HCT116 (cell line): ENCODE measurements at regions not wholly inside any gene's neighbourhood (a gene's known extent, or its start where the extent isn't known, plus 50 kb on each side); places are given as distances from the start of the nearest gene placed in this dataset.

Source experiments
- ATAC-seq: fragments of 200-7000 bp; cut with Tn5 transposase; 2 replicates; pipeline ENCODE4 v1.9.1; 2020; ENCODE audit warnings: mild to moderate bottlenecking, moderate library complexity
- BruUV-seq: library from RNA; stranded (reverse); fragments of 400-500 nt; replicated peaks from 2 replicates; lab custom pipeline; 2021; lab: Mats Ljungman, UMichigan
- CTCF ChIA-PET: fragments of 300-600 bp; sonication (Branson Sonifier 250); formaldehyde crosslinking; loops from one replicate; lab custom pipeline; 2021; ENCODE audit warnings: antibody characterized with exemption; lab: Charles Lee
- POLR2A ChIA-PET: fragments of 300-600, 350-600 bp; sonication (Branson Sonifier 250); formaldehyde crosslinking; loops from one replicate; lab custom pipeline; 2021; ENCODE audit warnings: antibody characterized with exemption; lab: Charles Lee
- RAD21 ChIA-PET, 2 experiments: fragments of 300-600 bp; sonication (Branson Sonifier 250); formaldehyde crosslinking; loops; one replicate each; lab custom pipeline; 2023; ENCODE audit warnings: low total read pairs in 2 of 2; ENCODE audit not compliant: uncharacterized antibody in 2 of 2, unreplicated experiment in 2 of 2, low non-redundant PET in 1 of 2; lab: Charles Lee
- DNase-seq: peaks from one replicate; pipeline ENCODE4 v3.0.0-alpha.2; 2010; ENCODE audit warnings: low read depth, low spot score
- H2AFZ ChIP-seq: fragments of 200-600 bp; shearing (Covaris generic), sonication (generic); 2 replicates; pipeline ENCODE4 v1.6.1; 2017; ENCODE audit warnings: low read depth, mixed run types, mixed read lengths, antibody characterized with exemption, low read length; ENCODE audit not compliant: poor library complexity, severe bottlenecking
- H3K27ac ChIP-seq: 2 replicates; pipeline ENCODE4 v1.5.1; 2012; ENCODE audit warnings: low read depth, low read length
- H3K27me3 ChIP-seq: fragments of 200-600 bp; sonication (generic); 2 replicates; pipeline ENCODE4 v1.6.1; 2016; ENCODE audit warnings: mixed run types, low read length, mixed read lengths; ENCODE audit not compliant: insufficient read depth
- H3K36me3 ChIP-seq, 2 experiments: fragments of 200-500 bp in 1 of 2; fragments of 200-600 bp in 1 of 2; sonication (Bioruptor generic) in 1 of 2; sonication (generic) in 1 of 2; 2 replicates each; pipeline versions ENCODE4 v1.5.1 to v1.6.1; 2014 to 2016; ENCODE audit warnings: low read length in 2 of 2, inconsistent platforms in 1 of 2, mixed read lengths in 1 of 2, mixed run types in 1 of 2; ENCODE audit not compliant: insufficient read depth in 2 of 2, control insufficient read depth in 1 of 2
- H3K4me1 ChIP-seq, 2 experiments: fragments of 200-600 bp in 1 of 2; sonication (generic) in 1 of 2; 2 replicates each; pipeline versions ENCODE4 v1.5.1 to v1.6.1; 2012 to 2017; ENCODE audit warnings: low read length in 2 of 2, inconsistent platforms in 1 of 2, mild to moderate bottlenecking in 1 of 2, mixed read lengths in 1 of 2, mixed run types in 1 of 2, moderate library complexity in 1 of 2; ENCODE audit not compliant: insufficient read depth in 2 of 2, control insufficient read depth in 1 of 2
- H3K4me2 ChIP-seq: fragments of 200-600 bp; sonication (generic); 2 replicates; pipeline ENCODE4 v1.6.1; 2017; ENCODE audit warnings: mixed run types, low read length, mixed read lengths
- H3K4me3 ChIP-seq, 2 experiments: fragments of 200-600 bp in 1 of 2; sonication (generic) in 1 of 2; replicated peaks in 1 of 2; 2 replicates each; pipeline ENCODE4 v1.5.1; 2011 to 2016; ENCODE audit warnings: low read length in 2 of 2, control low read depth in 1 of 2, low read depth in 1 of 2, mild to moderate bottlenecking in 1 of 2, mixed read lengths in 1 of 2, mixed run types in 1 of 2
- H3K79me2 ChIP-seq: fragments of 200-600 bp; sonication (generic); 2 replicates; pipeline ENCODE4 v1.6.1; 2017; ENCODE audit warnings: mild to moderate bottlenecking, mixed run types, low read length, moderate library complexity, mixed read lengths; ENCODE audit not compliant: insufficient read depth
- H3K9ac ChIP-seq: fragments of 200-600 bp; sonication (generic); 2 replicates; pipeline ENCODE4 v1.6.1; 2016; ENCODE audit warnings: low read length, mixed read lengths
- H3K9me2 ChIP-seq: fragments of 200-600 bp; sonication (generic), shearing (Covaris generic); 2 replicates; pipeline ENCODE4 v1.6.1; 2017; ENCODE audit warnings: mixed run types, mild to moderate bottlenecking, moderate library complexity; ENCODE audit not compliant: insufficient read depth
- H3K9me3 ChIP-seq, 2 experiments: fragments of 200-500 bp in 1 of 2; fragments of 200-600 bp in 1 of 2; sonication (Bioruptor generic) in 1 of 2; sonication (generic) in 1 of 2; 2 replicates each; pipeline ENCODE4 v1.6.1; 2014 to 2017; ENCODE audit warnings: low read length in 2 of 2, mixed read lengths in 2 of 2, inconsistent platforms in 1 of 2, low read depth in 1 of 2, mild to moderate bottlenecking in 1 of 2, mixed run types in 1 of 2, moderate library complexity in 1 of 2; ENCODE audit not compliant: control insufficient read depth in 1 of 2, insufficient read depth in 1 of 2
- H4K20me1 ChIP-seq: fragments of 200-600 bp; sonication (generic), shearing (Covaris generic); 2 replicates; pipeline ENCODE4 v1.6.1; 2017; ENCODE audit warnings: mixed run types, mild to moderate bottlenecking, moderate library complexity; ENCODE audit not compliant: insufficient read depth
- ATF3 ChIP-seq: IDR thresholded peaks from 2 replicates; pipeline ENCODE4 v1.6.1; 2012
- CBX3 ChIP-seq: IDR thresholded peaks from 2 replicates; pipeline ENCODE4 v1.6.1; 2012; ENCODE audit warnings: low read depth
- CEBPB ChIP-seq: IDR thresholded peaks from 2 replicates; pipeline ENCODE4 v1.6.1; 2012; ENCODE audit warnings: low read depth
- CTCF ChIP-seq, 3 experiments: fragments of 200-600 bp in 1 of 3; sonication (generic) in 1 of 3; IDR thresholded peaks in 2 of 3; conservative IDR thresholded peaks in 1 of 3; 2 replicates each; pipeline ENCODE4 v1.5.1; 2012 to 2017; ENCODE audit warnings: low read depth in 2 of 3, low read length in 2 of 3, antibody characterized with exemption in 1 of 3, borderline replicate concordance in 1 of 3, control low read depth in 1 of 3, mild to moderate bottlenecking in 1 of 3, mixed read lengths in 1 of 3, mixed run types in 1 of 3, moderate library complexity in 1 of 3; ENCODE audit not compliant: insufficient read depth in 1 of 3
- ELF1 ChIP-seq: IDR thresholded peaks from 2 replicates; pipeline ENCODE4 v1.6.1; 2012; ENCODE audit warnings: low read depth, borderline replicate concordance
- MAX ChIP-seq: IDR thresholded peaks from 2 replicates; pipeline ENCODE4 v1.6.1; 2012
- POLR2A ChIP-seq: IDR thresholded peaks from 2 replicates; pipeline ENCODE4 v1.7.0; 2011; ENCODE audit warnings: borderline replicate concordance; ENCODE audit not compliant: insufficient read depth, insufficient read length; ENCODE audit errors: extremely low read depth
- POLR2AphosphoS5 ChIP-seq: IDR thresholded peaks from 2 replicates; pipeline ENCODE4 v1.6.1; 2011; ENCODE audit warnings: mild to moderate bottlenecking, low read depth, low read length, moderate library complexity
- RAD21 ChIP-seq: IDR thresholded peaks from 2 replicates; pipeline ENCODE4 v1.6.1; 2012; ENCODE audit warnings: low read depth, mild to moderate bottlenecking
- ZBTB33 ChIP-seq: IDR thresholded peaks from 2 replicates; pipeline ENCODE4 v1.6.1; 2011; ENCODE audit warnings: mild to moderate bottlenecking, low read length, moderate library complexity; ENCODE audit not compliant: insufficient replicate concordance; ENCODE audit errors: extremely low read depth
- ZFX ChIP-seq: fragments of 450-650 bp; IDR thresholded peaks from 2 replicates; pipeline ENCODE4 v1.6.1; 2017
- ZNF274 ChIP-seq: fragments of 200-500 bp; sonication (Bioruptor generic); IDR thresholded peaks from 2 replicates; pipeline ENCODE4 v1.6.1; 2014; ENCODE audit warnings: mild to moderate bottlenecking, low read depth, low read length, inconsistent platforms
- intact Hi-C: fragments of 100-400 bp; cut with micrococcal nuclease; formaldehyde crosslinking; loops from 2 replicates; pipeline ENCODE4 v1.10.0; 2022

- Histone ChIP-seq H3K36me3 (no peaks in the 10 kb centered on the region), H3K4me3 (no peak overlapping the region), H2AFZ (no peak overlapping the region), H3K9me2 (no peaks in the 10 kb centered on the region)
- no TSS peak for BruUV-seq
- no peak for TF ChIP-seq CBX3
- TF ChIP-seq CTCF (IDR thresholded peaks at IDR 0.05 in 2 of 3, conservative IDR thresholded peaks at IDR 0.05 in 1 of 3; ENCODE audit: borderline replicate concordance in 1 of 3, insufficient read depth in 1 of 3, low read depth in 2 of 3, low read length in 2 of 3), result no peak
- no peak for TF ChIP-seq ZNF274
- TF ChIP-seq ZBTB33, result no peak
- no peak for TF ChIP-seq ZFX
- TF ChIP-seq MAX, result no peak
- no peak for TF ChIP-seq ATF3
- no peak for TF ChIP-seq POLR2AphosphoS5
- TF ChIP-seq RAD21, result no peak
- no peak for TF ChIP-seq CEBPB
- no peak for TF ChIP-seq ELF1
- no peak for TF ChIP-seq POLR2A
- TF ChIP-seq, all 23 proteins: peak for 0
- ATAC-seq (no peak), DNase-seq (no peak)
- no peaks in the 10 kb centered on the region; a peak in 1 of 4 replicates for H3K4me1 ChIP-seq
- no peaks in the 10 kb centered on the region for H3K79me2 ChIP-seq
- H3K27ac ChIP-seq, result no peak overlapping the region
- RAD21 ChIA-PET, result no interaction called here
- intact Hi-C loops, result no loop called here
- CTCF ChIA-PET, result no interaction called here
- H3K4me2 ChIP-seq, result no peak overlapping the region
- no peaks in the 10 kb centered on the region for H4K20me1 ChIP-seq
- H3K9me3 ChIP-seq, result no peaks in the 10 kb centered on the region
- peaks cover 2% of the 10 kb centered on the region; the same call in 1 of the 2 replicates for H3K27me3 ChIP-seq
- POLR2A ChIA-PET, result no interaction called here
- H3K9ac ChIP-seq, result no peak overlapping the region
Observed at GRCh38 chr6:8268606-8269005, 166.3 kb upstream of the EEF1E1 start.
